Peyer's patch (tissue), 4 donors: ENCODE measurements at regions not wholly inside any gene's neighbourhood (a gene's known extent, or its start where the extent isn't known, plus 50 kb on each side); places are given as distances from the start of the nearest gene placed in this dataset.
A peak's percentile ranks its signal among the peaks of the same experiment; 100 is the strongest.

ENCODE experiments used
- CTCF ChIP-seq, 6 experiments: fragments of 450-650 bp in 4 of 6; fragments of 200-600 bp in 2 of 6; sonication (generic) in 1 of 6; IDR thresholded peaks; one replicate each; pipeline ENCODE4 v1.5.1; 2017 to 2019; ENCODE audit warnings: antibody characterized with exemption in 6 of 6, mild to moderate bottlenecking in 3 of 6, moderate library complexity in 1 of 6
- POLR2A ChIP-seq, 2 donors: fragments of 450-650 bp; IDR thresholded peaks; one replicate each; pipeline ENCODE4 v1.5.1; 2017; ENCODE audit warnings: antibody characterized with exemption in 2 of 2, mild to moderate bottlenecking in 2 of 2, moderate library complexity in 2 of 2

- TF ChIP-seq CTCF (IDR thresholded peaks at IDR 0.05) (no peak), POLR2A (IDR thresholded peaks at IDR 0.05) (peak in 1 of 2 donors; percentile 66)
These were observed 74.5 kb upstream of the ADGRF1 start for GRCh38 chr6:47116606-47117005.
